ENCODE measurements at regions not wholly inside any gene's neighbourhood (a gene's known extent, or its start where the extent isn't known, plus 50 kb on each side); places are given as distances from the start of the nearest gene placed in this dataset.

DNA sequence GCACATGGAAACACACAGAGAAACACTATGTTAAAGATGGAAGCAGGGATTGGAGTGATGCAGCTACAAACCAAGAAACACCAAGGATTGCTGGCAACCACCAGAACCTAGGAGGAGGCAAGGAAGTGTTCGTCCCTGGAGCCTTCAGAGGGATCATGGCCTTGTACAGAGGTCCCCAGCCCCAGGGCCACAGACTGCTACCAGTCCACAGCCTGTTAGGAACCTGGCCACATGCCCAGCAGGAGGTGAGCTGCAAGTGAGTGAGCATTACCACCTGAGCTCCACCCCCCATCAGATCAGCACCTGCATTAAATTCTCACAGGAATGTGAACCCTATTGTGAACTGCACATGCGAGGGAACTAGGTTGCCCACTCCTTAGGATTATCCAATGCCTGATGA is 505.7 kb upstream of the MDFIC2 start:
- H3K9me3 ChIP-seq (ENCODE audit: control insufficient read depth, low read length): no peaks in the 10 kb centered on the region
- 93% methylated on average over 2 of the region's 2 CpGs for WGBS
- intact Hi-C loops (cut with DNase I): no loop called here
- no peak overlapping the region for H3K4me3 ChIP-seq (ENCODE audit: low read length)
- H3K4me1 ChIP-seq (ENCODE audit: control insufficient read depth, insufficient read depth, low read length): no peaks in the 10 kb centered on the region
- no peak for ATAC-seq
- no peaks in the 10 kb centered on the region for H3K27me3 ChIP-seq (ENCODE audit: control insufficient read depth, insufficient read depth)
- DNase-seq: peak in 1 of 3 donors; percentile 46
- H3K27ac ChIP-seq (ENCODE audit: low read length): no peak overlapping the region

DNA sequence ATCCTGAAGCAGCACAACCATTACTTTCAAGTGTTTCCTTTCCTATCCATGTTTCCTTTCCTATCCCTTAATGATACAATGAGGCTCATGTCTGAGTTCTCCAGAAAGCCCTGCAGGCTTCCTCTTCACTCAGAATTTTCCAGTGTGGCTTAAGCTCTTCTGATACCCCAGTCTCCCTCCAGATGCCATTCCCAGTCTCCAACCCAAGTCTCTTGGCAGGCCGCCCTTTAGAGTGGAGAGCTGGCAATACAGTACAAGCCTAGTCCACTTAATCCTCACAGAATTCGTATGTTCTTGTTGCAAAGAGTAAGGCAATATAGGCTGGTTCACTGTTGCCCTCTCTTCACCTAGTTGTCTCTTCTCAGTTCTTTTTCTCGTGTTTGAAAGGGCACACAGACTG is 503.9 kb upstream of the MDFIC2 start:
- no peak for DNase-seq
- intact Hi-C loops (cut with DNase I): no loop called here
- WGBS: 86% methylated on average over 3 of the region's 3 CpGs
- no peak for ATAC-seq
- Histone ChIP-seq H3K27me3 (ENCODE audit: control insufficient read depth, insufficient read depth) (no peaks in the 10 kb centered on the region), H3K9me3 (ENCODE audit: control insufficient read depth, low read length) (no peaks in the 10 kb centered on the region), H3K4me1 (ENCODE audit: control insufficient read depth, insufficient read depth, low read length) (no peaks in the 10 kb centered on the region), H3K4me3 (ENCODE audit: low read length) (no peak overlapping the region), H3K27ac (ENCODE audit: low read length) (no peak overlapping the region)

DNA sequence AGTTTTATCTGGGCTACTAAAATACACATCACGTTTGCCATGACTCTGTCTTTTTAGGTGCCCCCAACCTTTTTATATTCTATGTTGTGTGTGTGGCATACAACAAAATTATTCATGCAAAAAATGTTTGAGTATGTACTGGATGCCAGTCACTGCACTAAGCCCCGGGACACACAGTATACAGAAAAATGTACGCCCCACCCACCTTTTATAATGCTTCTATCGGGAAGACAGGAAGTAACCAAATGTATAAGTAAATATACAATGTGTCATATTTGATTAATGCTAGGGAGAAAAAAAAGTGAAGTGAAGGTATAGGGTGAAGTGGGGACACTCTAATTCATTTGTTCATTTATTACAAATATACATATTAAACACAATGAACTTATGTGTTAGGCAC is 503.4 kb upstream of the MDFIC2 start:
- intact Hi-C loops (cut with DNase I): no loop called here
- Histone ChIP-seq H3K27ac (ENCODE audit: low read length) (no peak overlapping the region), H3K27me3 (ENCODE audit: control insufficient read depth, insufficient read depth) (no peaks in the 10 kb centered on the region), H3K9me3 (ENCODE audit: control insufficient read depth, low read length) (no peaks in the 10 kb centered on the region), H3K4me3 (ENCODE audit: low read length) (no peak overlapping the region), H3K4me1 (ENCODE audit: control insufficient read depth, insufficient read depth, low read length) (no peaks in the 10 kb centered on the region)
- DNase-seq (no peak), ATAC-seq (no peak)
- 85% methylated on average over 4 of the region's 4 CpGs for WGBS

DNA sequence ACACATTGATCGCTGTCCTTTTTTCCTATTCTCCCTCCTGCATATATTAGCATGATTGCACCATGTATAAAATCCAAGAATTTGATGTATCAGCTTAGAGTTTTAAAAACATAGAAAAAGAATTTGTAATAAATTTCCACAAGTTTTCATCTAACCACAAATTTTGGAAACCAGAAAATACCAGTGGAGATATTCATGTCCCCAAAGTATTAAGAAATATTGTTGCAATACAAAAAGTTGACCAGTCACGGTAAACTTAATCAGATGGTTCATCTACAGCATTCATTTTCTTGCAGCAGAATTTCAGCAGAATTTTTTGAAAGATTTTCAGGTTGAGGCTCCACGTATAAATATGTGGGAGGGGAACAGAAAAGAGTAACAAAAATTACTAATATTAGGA is 500.9 kb upstream of the MDFIC2 start:
- H3K9me3 ChIP-seq (ENCODE audit: control insufficient read depth, low read length): no peaks in the 10 kb centered on the region
- no peak overlapping the region for H3K27ac ChIP-seq (ENCODE audit: low read length)
- intact Hi-C loops (cut with DNase I): no loop called here
- no peak for DNase-seq
- H3K4me3 ChIP-seq (ENCODE audit: low read length): no peak overlapping the region
- WGBS: 89% methylated on average over 3 of the region's 3 CpGs
- H3K4me1 ChIP-seq (ENCODE audit: control insufficient read depth, insufficient read depth, low read length): no peaks in the 10 kb centered on the region
- no peaks in the 10 kb centered on the region for H3K27me3 ChIP-seq (ENCODE audit: control insufficient read depth, insufficient read depth)
- no peak for ATAC-seq

DNA sequence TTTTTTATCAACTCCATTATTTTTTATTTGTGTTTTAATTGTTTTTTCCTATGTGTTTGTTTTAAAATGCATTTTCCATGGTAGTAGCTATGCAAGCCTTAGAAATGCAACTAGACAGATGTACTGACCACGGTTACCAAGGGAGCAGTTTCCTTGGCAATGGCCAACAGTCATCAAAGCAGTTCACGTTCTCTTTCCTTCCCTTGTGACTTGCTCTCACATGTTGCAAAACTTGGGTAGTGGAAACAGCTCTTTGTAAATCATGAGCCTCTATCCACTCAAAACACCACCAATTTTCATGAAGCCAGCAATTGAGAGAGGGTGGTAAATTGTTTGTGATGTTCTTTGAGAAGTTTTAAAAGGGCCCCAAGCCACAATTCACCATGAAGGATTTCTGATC is 499.4 kb upstream of the MDFIC2 start:
- 34% methylated on average over 2 of the region's 2 CpGs for WGBS
- Histone ChIP-seq H3K27ac (ENCODE audit: low read length) (no peak overlapping the region), H3K27me3 (ENCODE audit: control insufficient read depth, insufficient read depth) (no peaks in the 10 kb centered on the region), H3K9me3 (ENCODE audit: control insufficient read depth, low read length) (no peaks in the 10 kb centered on the region), H3K4me3 (ENCODE audit: low read length) (no peak overlapping the region), H3K4me1 (ENCODE audit: control insufficient read depth, insufficient read depth, low read length) (no peaks in the 10 kb centered on the region)
- intact Hi-C loops (cut with DNase I): no loop called here
- ATAC-seq (peak; percentile 28 to 41), DNase-seq (peak in 2 of 3 donors; percentile 18 to 24)

DNA sequence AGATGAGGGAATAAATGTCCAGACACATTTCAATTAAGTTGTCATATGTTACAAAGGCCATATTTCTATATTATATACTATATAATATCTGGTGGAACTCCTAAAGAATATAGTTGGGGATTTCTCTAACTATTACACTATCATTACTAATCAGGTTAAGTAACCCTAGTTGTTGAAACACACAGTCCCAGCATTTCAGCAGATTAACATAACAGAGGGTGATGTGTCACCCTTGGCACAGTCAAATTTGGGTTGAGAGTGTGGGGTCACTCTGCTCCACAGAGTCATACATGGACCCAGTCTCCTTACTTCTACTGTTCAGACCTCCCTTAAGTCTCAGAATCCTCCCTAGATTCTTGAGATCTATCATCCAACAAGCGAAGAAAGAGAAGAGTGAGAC is 496.4 kb upstream of the MDFIC2 start:
- Histone ChIP-seq H3K4me3 (ENCODE audit: low read length) (no peak overlapping the region), H3K27me3 (ENCODE audit: control insufficient read depth, insufficient read depth) (no peaks in the 10 kb centered on the region), H3K9me3 (ENCODE audit: control insufficient read depth, low read length) (no peaks in the 10 kb centered on the region), H3K27ac (ENCODE audit: low read length) (no peak overlapping the region), H3K4me1 (ENCODE audit: control insufficient read depth, insufficient read depth, low read length) (no peaks in the 10 kb centered on the region)
- intact Hi-C loops (cut with DNase I): no loop called here
- ATAC-seq (no peak), DNase-seq (no peak)
- 95% methylated on average over 1 of the region's 1 CpG for WGBS

DNA sequence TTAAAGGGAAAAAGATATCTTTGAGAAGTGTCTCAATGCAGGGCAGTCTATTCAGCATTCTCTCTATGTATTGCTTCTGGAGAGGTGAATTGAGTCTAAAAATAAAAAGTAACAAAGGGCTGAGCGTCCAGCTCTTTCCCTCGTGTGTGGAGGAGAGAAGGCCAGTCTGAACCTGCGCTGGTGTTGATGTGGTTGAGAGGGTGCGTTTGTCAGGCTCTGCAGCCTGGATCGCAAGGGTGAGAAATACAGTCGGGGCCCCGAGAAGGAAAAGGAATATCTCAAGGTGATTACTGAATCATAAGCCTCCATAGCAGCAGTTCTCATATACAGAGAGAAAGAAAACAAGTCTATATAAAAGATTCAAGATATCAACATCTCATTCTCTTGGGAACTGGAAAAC is 494.1 kb upstream of the MDFIC2 start:
- no peak overlapping the region for H3K27ac ChIP-seq (ENCODE audit: low read length)
- ATAC-seq: peak in 1 of 2 donors; percentile 14
- 81% methylated on average over 7 of the region's 7 CpGs for WGBS
- no peak overlapping the region for H3K4me3 ChIP-seq (ENCODE audit: low read length)
- DNase-seq: no peak
- intact Hi-C loops (cut with DNase I): no loop called here
- no peaks in the 10 kb centered on the region for H3K4me1 ChIP-seq (ENCODE audit: control insufficient read depth, insufficient read depth, low read length)
- no peaks in the 10 kb centered on the region for H3K9me3 ChIP-seq (ENCODE audit: control insufficient read depth, low read length)
- no peaks in the 10 kb centered on the region for H3K27me3 ChIP-seq (ENCODE audit: control insufficient read depth, insufficient read depth)

DNA sequence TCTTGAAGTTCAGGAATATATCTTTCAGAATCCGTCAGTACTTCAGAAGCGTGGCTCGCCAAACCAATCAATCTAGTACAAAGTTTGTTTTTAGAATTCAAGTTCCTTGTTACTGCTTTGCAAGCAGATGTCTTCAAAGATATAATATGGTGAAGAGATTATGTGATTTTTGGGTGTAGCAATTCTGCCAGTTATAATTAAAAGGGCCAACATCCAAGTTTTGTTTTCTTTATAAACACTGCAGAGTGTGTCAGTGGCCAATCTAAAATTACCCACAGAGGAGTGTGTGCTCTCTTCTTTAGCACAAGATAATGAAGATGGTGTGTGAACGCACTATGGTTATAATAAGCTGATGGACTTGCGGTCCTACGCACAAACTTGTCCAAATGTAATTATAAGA is 493.6 kb upstream of the MDFIC2 start:
- no peaks in the 10 kb centered on the region for H3K9me3 ChIP-seq (ENCODE audit: control insufficient read depth, low read length)
- no peak overlapping the region for H3K27ac ChIP-seq (ENCODE audit: low read length)
- H3K27me3 ChIP-seq (ENCODE audit: control insufficient read depth, insufficient read depth): no peaks in the 10 kb centered on the region
- ATAC-seq: no peak
- no peak for DNase-seq
- WGBS: 80% methylated on average over 6 of the region's 6 CpGs
- intact Hi-C loops (cut with DNase I): no loop called here
- H3K4me1 ChIP-seq (ENCODE audit: control insufficient read depth, insufficient read depth, low read length): no peaks in the 10 kb centered on the region
- H3K4me3 ChIP-seq (ENCODE audit: low read length): no peak overlapping the region

DNA sequence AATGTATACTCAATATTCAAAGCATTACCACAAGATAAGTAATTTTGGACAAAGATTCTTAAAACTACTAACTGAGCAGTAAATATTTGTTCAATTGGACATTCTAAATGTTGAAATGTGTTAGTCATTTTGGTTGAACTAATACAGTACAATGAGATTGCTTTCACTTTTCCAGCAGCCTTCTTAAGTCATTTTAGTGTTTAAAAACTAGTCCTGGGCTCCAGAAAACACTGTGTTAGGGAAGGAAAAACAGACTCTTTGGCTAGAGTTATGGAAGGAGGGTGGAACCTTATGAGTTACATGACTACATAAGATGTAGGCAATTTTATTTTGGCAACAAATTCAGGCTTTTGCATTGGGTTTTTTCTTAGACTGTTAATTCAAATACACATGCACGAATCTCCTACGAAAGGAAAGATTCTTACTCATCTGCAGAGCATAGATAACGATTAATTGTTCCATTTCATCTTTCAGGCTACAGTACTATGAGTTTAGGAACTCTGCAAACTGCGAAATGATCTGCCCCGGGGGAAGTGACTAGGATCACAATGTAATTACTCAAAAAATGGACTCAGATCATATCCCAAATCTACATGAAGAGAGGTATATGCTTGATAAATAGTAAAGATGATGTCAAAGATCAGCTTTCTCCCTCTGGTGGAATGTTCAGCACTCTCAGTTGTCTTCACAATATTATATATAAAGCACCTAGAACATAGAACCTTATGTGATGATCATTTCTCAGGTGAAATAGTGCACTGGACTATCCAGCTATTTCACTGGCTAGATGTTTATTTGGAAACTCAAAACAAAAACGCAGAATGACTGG is 492.8 kb upstream of the MDFIC2 start:
- peak; percentile 32 to 51 for ATAC-seq
- no peak for DNase-seq
- H3K27ac ChIP-seq (ENCODE audit: low read length): no peak overlapping the region

DNA sequence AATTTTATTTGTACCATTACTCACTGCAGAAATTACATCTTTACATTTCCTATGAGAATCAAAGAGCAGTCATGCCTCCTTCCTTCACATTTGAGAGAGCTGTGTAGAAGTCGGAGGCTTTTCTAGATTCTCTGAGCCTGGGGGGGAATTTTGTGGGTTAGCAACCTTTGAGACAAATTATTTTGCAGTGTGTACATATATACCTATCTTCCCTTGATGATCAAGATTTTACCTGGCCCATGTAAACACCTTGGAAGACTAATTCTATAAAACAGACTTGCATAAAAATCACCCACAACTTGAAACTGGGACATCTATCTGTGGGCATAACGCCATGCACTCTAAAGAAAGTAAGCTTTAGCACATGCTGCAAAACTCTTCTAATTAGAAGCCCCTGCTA is 491.5 kb upstream of the MDFIC2 start:
- H3K9me3 ChIP-seq (ENCODE audit: control insufficient read depth, low read length): no peaks in the 10 kb centered on the region
- intact Hi-C loops (cut with DNase I): no loop called here
- H3K27ac ChIP-seq (ENCODE audit: low read length): no peak overlapping the region
- no peak for DNase-seq
- no peak overlapping the region for H3K4me3 ChIP-seq (ENCODE audit: low read length)
- no peaks in the 10 kb centered on the region for H3K27me3 ChIP-seq (ENCODE audit: control insufficient read depth, insufficient read depth)
- no peak for ATAC-seq
- WGBS: 96% methylated on average over 2 of the region's 2 CpGs
- no peaks in the 10 kb centered on the region for H3K4me1 ChIP-seq (ENCODE audit: control insufficient read depth, insufficient read depth, low read length)

More for the DNA sequence above, 492.8 kb upstream of the MDFIC2 start:
- Histone ChIP-seq H3K4me3 (ENCODE audit: low read length) (no peak overlapping the region), H3K4me1 (ENCODE audit: control insufficient read depth, insufficient read depth, low read length) (no peaks in the 10 kb centered on the region), H3K27me3 (ENCODE audit: control insufficient read depth, insufficient read depth) (no peaks in the 10 kb centered on the region), H3K9me3 (ENCODE audit: control insufficient read depth, low read length) (no peaks in the 10 kb centered on the region)
- 60% methylated on average over 6 of the region's 6 CpGs for WGBS
- intact Hi-C loops (cut with DNase I): no loop called here

DNA sequence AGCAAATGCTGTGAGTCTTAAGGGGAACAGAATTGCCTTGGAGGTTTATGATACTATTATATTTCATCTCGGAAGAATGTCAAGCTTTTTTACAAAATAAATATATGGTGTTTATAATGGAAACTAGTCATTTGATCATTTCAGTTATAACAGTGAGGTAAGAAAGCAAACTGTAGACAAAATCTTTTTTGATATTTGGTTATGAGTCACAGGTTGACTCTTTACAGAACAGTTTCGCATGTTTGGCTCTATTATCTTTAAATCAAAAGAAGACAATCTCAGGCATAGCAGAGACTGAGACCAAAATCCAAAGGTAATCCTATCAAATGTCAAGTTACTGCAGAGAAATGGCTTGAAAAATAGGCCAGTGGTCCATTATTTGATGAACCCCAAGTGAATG is 490.9 kb upstream of the MDFIC2 start:
- H3K4me1 ChIP-seq (ENCODE audit: control insufficient read depth, insufficient read depth, low read length): no peaks in the 10 kb centered on the region
- no peaks in the 10 kb centered on the region for H3K9me3 ChIP-seq (ENCODE audit: control insufficient read depth, low read length)
- ATAC-seq (no peak), DNase-seq (no peak)
- WGBS: 73% methylated on average over 2 of the region's 2 CpGs
- intact Hi-C loops (cut with DNase I): no loop called here
- no peaks in the 10 kb centered on the region for H3K27me3 ChIP-seq (ENCODE audit: control insufficient read depth, insufficient read depth)
- H3K27ac ChIP-seq (ENCODE audit: low read length): no peak overlapping the region
- H3K4me3 ChIP-seq (ENCODE audit: low read length): no peak overlapping the region

DNA sequence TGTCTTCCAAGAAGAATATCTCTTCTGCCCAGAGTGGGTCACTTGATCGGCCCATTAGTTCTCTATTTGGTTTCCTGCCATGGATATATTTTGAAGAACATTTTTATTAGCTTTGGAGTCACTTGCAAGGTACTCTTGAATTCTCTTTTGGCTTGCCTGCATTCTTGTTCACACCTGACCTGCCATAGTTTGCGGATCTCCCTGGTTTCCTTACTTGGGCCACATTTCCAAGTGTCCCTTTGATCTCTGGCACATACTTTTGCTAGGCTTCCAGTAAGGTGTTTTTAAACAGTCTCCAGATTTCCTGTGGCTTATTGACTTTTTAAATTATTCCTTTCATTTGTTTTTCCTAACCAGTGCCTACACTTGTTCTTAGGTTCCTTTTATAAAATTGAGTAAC is 488.5 kb upstream of the MDFIC2 start:
- H3K4me1 ChIP-seq (ENCODE audit: control insufficient read depth, insufficient read depth, low read length): no peaks in the 10 kb centered on the region
- no peak for DNase-seq
- 80% methylated on average over 2 of the region's 2 CpGs for WGBS
- H3K27me3 ChIP-seq (ENCODE audit: control insufficient read depth, insufficient read depth): no peaks in the 10 kb centered on the region
- H3K4me3 ChIP-seq (ENCODE audit: low read length): no peak overlapping the region
- no peak for ATAC-seq
- intact Hi-C loops (cut with DNase I): no loop called here
- no peaks in the 10 kb centered on the region for H3K9me3 ChIP-seq (ENCODE audit: control insufficient read depth, low read length)
- no peak overlapping the region for H3K27ac ChIP-seq (ENCODE audit: low read length)
